DND-41 (cell line): ENCODE measurements at regions not wholly inside any gene's neighbourhood (a gene's known extent, or its start where the extent isn't known, plus 50 kb on each side); places are given as distances from the start of the nearest gene placed in this dataset.
"Not testable (repeated sequence)": the region's sequence is repeated elsewhere in the genome, so short reads cannot be mapped to it uniquely, and the experiment has no call there.

Source experiments
- ATAC-seq: fragments of 200-7000 bp; cut with Tn5 transposase; 3 replicates; pipeline ENCODE4 v1.9.1; 2021; ENCODE audit warnings: low read depth; ENCODE audit not compliant: insufficient read depth
- DNase-seq: peaks from one replicate; pipeline ENCODE4 v3.0.0-alpha.2; 2020
- H2AFZ ChIP-seq: 2 replicates; pipeline ENCODE4 v1.6.0; 2012; ENCODE audit warnings: low read depth, low read length
- H3K27ac ChIP-seq: 2 replicates; pipeline ENCODE4 v1.5.1; 2012; ENCODE audit warnings: low read length, inconsistent platforms
- H3K27me3 ChIP-seq: fragments of 200-600 bp; sonication (generic); 2 replicates; pipeline ENCODE4 v1.6.0; 2012; ENCODE audit warnings: low read length, mild to moderate bottlenecking, inconsistent platforms; ENCODE audit not compliant: insufficient read depth, poor library complexity
- H3K36me3 ChIP-seq: 2 replicates; pipeline ENCODE4 v1.5.1; 2012; ENCODE audit warnings: low read length, inconsistent platforms; ENCODE audit not compliant: insufficient read depth
- H3K4me1 ChIP-seq: 2 replicates; pipeline ENCODE4 v1.5.1; 2012; ENCODE audit warnings: mild to moderate bottlenecking, low read length; ENCODE audit not compliant: insufficient read depth
- H3K4me2 ChIP-seq: 2 replicates; pipeline ENCODE4 v1.6.0; 2012; ENCODE audit warnings: mild to moderate bottlenecking, moderate library complexity, low read length, inconsistent platforms; ENCODE audit not compliant: insufficient read depth
- H3K4me3 ChIP-seq, 2 experiments: fragments of 200-600 bp in 1 of 2; shearing (Covaris generic) in 1 of 2; 2 replicates each; pipeline ENCODE4 v1.5.1; 2012 to 2016; ENCODE audit warnings: inconsistent platforms in 2 of 2, low read length in 2 of 2, mild to moderate bottlenecking in 2 of 2, low read depth in 1 of 2, moderate library complexity in 1 of 2
- H3K79me2 ChIP-seq: 2 replicates; pipeline ENCODE4 v1.6.0; 2012; ENCODE audit warnings: low read length, inconsistent platforms; ENCODE audit not compliant: insufficient read depth
- H3K9ac ChIP-seq: 2 replicates; pipeline ENCODE4 v1.6.0; 2012; ENCODE audit warnings: low read depth, mild to moderate bottlenecking, inconsistent platforms, low read length, moderate library complexity
- H3K9me3 ChIP-seq: 2 replicates; pipeline ENCODE4 v1.5.1; 2012; ENCODE audit warnings: low read length, moderate library complexity, mild to moderate bottlenecking, inconsistent platforms; ENCODE audit not compliant: insufficient read depth, severe bottlenecking
- H4K20me1 ChIP-seq: 2 replicates; pipeline ENCODE4 v1.6.0; 2012; ENCODE audit warnings: low read length; ENCODE audit not compliant: insufficient read depth
- CTCF ChIP-seq: IDR thresholded peaks from 2 replicates; pipeline ENCODE4 v1.5.1; 2012; ENCODE audit warnings: borderline replicate concordance, low read length, moderate library complexity, mild to moderate bottlenecking; ENCODE audit not compliant: poor library complexity, severe bottlenecking; ENCODE audit errors: extremely low read depth
- EZH2 ChIP-seq: IDR thresholded peaks from 3 replicates; pipeline ENCODE4 v1.6.1; 2012; ENCODE audit warnings: borderline replicate concordance, low read depth, mild to moderate bottlenecking, moderate library complexity, low read length, inconsistent platforms; ENCODE audit not compliant: severe bottlenecking

- Histone ChIP-seq H4K20me1 (no peaks in the 10 kb centered on the region; the same call in 1 of the 2 replicates), H3K27me3 (no peaks in the 10 kb centered on the region), H2AFZ (no peak overlapping the region), H3K27ac (no peak overlapping the region), H3K4me1 (peaks cover 10% of the 10 kb centered on the region), H3K4me2 (no peak overlapping the region), H3K9me3 (peaks cover 17% of the 10 kb centered on the region), H3K9ac (no peak overlapping the region), H3K79me2 (no peaks in the 10 kb centered on the region), H3K4me3 (no peak overlapping the region), H3K36me3 (no peaks in the 10 kb centered on the region)
- TF ChIP-seq CTCF (no peak), EZH2 (no peak)
- DNase-seq (no peak), ATAC-seq (no peak)
These were observed 140.1 kb downstream of the DNAJB6 start for GRCh38 chr7:157476654-157477549.

GRCh38 chr7:157477550-157478212 lies 140.9 kb downstream of the DNAJB6 start:
- no peak for TF ChIP-seq CTCF
- no peak for TF ChIP-seq EZH2
- H3K27ac ChIP-seq: no peak overlapping the region
- peaks cover 12% of the 10 kb centered on the region for H3K9me3 ChIP-seq
- no peaks in the 10 kb centered on the region for H3K27me3 ChIP-seq
- H3K36me3 ChIP-seq: no peaks in the 10 kb centered on the region
- no peak overlapping the region for H3K4me3 ChIP-seq
- H3K79me2 ChIP-seq: no peaks in the 10 kb centered on the region
- H4K20me1 ChIP-seq: no peaks in the 10 kb centered on the region; the same call in 1 of the 2 replicates
- DNase-seq (no peak), ATAC-seq (no peak)
- no peak overlapping the region for H3K9ac ChIP-seq
- H3K4me2 ChIP-seq: no peak overlapping the region
- peaks cover 2% of the 10 kb centered on the region for H3K4me1 ChIP-seq
- H2AFZ ChIP-seq: no peak overlapping the region

GRCh38 chr7:157478611-157479010 lies 141.8 kb downstream of the DNAJB6 start:
- H3K9ac ChIP-seq, H3K9me3 ChIP-seq, H3K4me1 ChIP-seq, DNase-seq, H2AFZ ChIP-seq, H3K79me2 ChIP-seq, H3K4me3 ChIP-seq, H3K4me2 ChIP-seq, ATAC-seq, H3K27me3 ChIP-seq, H4K20me1 ChIP-seq, H3K36me3 ChIP-seq, H3K27ac ChIP-seq: not testable (repeated sequence)

GRCh38 chr7:157479326-157479725 lies 142.5 kb downstream of the DNAJB6 start:
- no peaks in the 10 kb centered on the region for H3K9me3 ChIP-seq
- no peak overlapping the region for H3K4me2 ChIP-seq
- H3K36me3 ChIP-seq: no peaks in the 10 kb centered on the region
- no peak overlapping the region for H3K9ac ChIP-seq
- H3K27ac ChIP-seq: no peak overlapping the region
- TF ChIP-seq CTCF (no peak), EZH2 (no peak)
- H3K27me3 ChIP-seq: no peaks in the 10 kb centered on the region
- no peak for DNase-seq
- no peak for ATAC-seq
- no peaks in the 10 kb centered on the region for H3K79me2 ChIP-seq
- H3K4me1 ChIP-seq: no peaks in the 10 kb centered on the region
- H2AFZ ChIP-seq: no peak overlapping the region
- H3K4me3 ChIP-seq: no peak overlapping the region
- no peaks in the 10 kb centered on the region; the same call in 1 of the 2 replicates for H4K20me1 ChIP-seq
